GM19438 (cell line): ENCODE measurements at regions not wholly inside any gene's neighbourhood (a gene's known extent, or its start where the extent isn't known, plus 50 kb on each side); places are given as distances from the start of the nearest gene placed in this dataset.

ENCODE experiments used
- ATAC-seq: cut with Tn5 transposase; IDR thresholded peaks from one replicate; pipeline ENCODE4 v1.9.1; 2021; ENCODE audit warnings: low read depth; ENCODE audit not compliant: unreplicated experiment

DNA sequence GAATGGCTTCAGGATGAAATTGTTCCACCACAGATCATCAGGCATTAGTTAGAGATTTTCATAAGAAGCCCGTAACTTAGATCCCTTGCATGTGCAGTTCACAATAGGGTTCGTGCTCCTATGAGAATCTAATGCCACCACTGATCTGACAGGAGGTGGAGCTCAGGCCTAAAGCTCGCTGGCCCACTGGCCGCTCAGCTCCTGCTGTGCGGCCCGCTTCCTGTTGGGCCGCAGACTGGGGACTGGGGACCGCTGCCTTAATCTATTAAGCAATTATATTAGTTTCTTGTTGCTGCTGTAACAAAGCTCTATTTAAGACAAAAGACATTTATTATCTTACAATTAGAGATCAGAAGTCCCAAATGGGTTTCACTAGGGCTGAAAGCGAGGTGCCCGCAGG, 205.6 kb downstream of the LARP7 start:
- ATAC-seq: no peak

DNA sequence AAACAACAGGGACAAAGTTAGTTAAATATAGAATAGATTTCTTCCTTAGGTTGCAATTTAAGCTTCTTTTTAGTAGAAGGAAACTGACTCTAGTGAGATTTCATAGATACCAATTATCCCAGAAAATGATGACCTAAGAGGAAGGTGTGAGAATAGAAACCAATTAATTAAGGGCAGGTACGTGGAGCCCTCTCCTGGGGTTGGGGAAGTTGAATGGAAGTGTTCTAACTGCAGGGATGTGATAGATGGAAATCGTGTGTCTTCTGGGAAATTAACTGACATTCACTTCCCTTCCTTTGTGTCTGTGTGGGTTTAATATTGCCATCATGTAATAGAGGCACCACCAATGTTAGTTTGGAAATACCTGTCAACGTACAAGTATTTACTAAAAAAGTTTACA, 204.1 kb upstream of the ANK2 start:
- no peak for ATAC-seq

DNA sequence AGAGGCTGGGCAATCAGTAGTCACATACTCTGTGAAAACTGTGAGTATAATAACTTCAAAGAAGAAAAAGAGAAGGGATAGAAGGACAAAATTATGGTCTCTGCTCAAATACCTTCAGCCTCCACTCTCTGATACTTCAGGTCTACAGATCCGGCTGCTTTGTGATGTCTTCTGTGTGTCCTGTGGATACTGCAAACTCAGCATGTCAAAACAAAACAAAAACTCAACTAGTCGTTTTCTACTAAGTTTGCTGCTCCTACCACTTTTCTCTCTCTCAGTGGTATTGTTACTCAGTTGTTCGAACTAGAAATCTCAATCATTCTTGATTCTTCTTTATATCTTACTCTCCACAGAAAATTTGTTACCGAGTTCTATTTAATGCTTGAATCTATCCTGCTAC, 202.4 kb upstream of the ANK2 start:
- ATAC-seq: no peak

DNA sequence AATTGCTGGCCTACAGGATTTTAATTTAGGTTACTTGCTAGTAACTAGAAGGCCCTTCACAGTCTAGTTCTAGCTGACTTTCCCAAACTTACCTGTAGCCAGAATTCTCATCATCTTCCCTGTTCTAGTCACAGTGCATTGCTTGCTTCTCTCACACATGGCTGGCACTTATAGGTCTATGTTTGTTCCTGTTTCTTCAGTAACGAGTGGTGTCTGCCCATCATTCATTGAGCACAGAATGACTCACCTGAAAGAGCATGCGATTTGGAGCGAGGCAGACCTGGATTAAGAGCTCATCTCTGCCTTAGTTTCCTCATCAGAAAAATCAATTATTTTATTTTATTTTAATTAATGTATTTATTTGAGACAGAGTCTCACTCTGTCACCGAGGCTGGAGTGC, 201.7 kb upstream of the ANK2 start:
- no peak for ATAC-seq

DNA sequence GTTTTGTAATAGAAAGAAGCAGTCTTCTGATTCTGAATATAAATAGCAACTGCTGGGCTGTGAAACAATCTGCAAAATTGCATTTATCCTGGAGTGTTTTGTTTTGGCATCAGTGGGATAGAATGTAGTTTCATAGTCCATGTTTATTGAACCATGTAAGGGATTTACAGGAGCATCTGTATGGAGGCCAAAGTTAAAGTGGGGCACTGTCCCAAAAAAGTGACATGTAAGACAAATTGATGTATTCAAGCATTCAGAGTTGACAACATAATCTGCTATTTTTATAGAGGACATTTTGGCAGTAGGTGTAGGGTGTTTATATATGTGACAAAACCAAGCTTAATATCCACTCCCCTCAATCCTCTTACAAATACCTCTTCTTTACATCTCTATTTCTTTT, 200.5 kb upstream of the ANK2 start:
- ATAC-seq: no peak

DNA sequence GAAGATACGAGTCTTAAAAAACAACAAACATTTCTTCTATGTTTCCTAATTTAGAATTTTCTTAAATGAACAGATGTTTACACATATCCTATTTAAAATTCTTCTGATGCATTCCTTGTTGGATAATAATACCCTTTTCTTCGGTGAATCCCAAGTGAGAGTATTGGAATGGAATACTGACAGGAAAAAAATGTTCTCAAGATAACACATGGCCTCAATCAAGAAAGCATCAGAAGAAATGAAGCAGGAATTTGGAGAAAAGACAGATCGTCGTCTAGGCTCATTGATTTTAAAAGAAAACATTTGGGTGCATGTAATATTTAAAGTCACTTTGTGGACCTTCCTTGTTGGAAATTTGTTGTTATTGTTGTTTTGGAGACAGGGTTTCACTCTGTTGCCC, 196.9 kb upstream of the ANK2 start:
- no peak for ATAC-seq

DNA sequence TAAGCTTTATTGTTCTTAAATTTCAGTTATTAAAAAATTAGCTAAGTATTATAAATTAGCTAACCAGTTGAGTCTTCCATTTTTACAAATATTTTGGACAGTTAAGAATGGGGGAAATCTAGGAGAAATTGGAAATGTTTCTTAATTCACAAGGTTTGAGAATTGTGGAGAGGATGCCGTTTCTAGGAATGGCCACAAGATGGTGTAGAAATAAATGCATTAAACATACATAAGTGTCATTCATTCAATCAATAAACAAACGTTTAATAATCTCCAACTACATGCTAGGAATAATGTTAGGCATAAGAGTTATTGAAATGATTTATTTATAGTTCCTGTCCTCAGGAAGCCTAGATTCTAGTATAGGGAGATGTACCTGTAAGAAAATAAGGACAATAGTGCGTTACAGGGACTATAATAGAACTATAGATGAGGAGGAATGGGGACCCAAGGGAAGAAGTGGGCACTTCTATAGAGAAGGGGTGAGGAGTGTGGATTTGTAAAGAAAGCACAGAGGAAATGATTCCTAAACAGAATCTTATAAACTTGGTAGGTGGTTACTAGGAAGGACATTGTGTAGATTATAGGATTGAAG, 195.7 kb upstream of the ANK2 start:
- no peak for ATAC-seq

DNA sequence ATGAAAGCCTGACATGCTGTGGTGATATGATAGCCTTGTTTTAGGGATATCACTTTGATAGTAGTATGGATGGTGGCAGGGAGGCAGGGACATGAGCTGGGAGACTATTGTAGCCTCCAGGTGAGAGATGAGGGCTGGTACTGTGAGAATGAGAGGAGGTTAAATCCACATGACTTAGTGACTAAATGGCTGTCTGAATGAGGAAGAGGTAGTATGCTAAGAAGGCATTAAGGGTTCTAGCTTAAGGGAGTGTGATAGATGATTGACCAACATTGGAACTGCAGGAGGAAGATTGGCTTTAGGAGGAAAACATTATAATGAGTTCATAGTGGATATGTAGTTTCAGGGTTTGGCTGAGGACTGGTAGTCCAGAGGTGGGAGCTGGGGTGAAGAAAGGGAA, 195.0 kb upstream of the ANK2 start:
- no peak for ATAC-seq

DNA sequence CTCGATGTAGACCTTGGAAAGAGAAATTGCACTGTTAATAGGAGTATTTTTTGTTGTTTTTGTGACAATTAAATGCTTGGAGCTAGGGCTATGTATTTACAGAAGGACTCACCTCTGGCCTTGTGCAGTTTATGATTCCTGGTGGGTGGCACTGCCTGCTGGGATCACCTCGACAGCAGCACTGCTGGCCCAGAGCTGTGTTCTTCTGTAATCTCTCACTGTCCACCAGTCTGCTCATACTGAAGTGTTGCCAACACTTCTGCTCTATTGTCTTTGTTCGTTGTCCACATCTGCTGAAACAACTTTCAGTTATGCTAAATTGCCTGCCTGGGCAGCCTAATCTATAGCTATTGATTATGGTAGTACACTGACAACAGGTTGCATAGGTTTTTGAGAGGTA, 194.4 kb upstream of the ANK2 start:
- ATAC-seq: no peak

DNA sequence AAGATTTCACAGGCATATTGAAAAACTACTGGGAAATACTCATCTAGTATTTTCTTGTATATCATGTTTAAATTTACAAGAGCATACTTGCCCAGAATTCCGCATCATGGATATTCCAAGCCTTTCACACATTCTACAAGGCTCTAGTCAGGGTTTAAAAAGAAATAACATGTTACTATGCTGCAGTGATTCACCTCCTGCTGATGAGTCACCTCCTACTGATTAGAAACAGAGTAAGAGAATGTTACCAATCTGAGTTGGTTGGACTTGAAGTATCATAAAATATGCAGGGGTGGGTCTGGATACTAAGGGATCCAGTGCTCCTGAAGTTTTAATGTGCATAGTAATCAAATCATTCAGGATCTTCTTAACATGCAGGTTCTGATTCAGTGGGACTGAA, 192.0 kb upstream of the ANK2 start:
- no peak for ATAC-seq

DNA sequence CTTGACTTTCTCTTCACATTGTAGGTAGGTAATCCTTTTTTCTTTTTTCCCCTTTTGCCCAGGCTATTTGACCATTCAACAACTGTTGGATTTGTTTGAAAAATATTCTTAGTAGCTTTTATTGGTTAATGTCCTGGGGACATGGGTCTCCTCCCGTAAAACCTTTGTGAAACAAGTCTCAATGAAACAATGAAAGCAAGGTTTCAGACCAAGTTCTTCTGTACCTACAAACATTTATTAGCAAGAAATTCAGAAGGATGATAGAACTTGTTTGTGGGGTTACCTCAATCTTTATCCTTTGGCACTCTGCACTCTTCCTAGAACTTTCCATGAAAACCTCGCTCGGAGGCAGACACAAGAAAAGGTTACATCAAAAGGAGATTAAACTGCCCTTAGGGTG, 190.7 kb upstream of the ANK2 start:
- ATAC-seq: no peak

DNA sequence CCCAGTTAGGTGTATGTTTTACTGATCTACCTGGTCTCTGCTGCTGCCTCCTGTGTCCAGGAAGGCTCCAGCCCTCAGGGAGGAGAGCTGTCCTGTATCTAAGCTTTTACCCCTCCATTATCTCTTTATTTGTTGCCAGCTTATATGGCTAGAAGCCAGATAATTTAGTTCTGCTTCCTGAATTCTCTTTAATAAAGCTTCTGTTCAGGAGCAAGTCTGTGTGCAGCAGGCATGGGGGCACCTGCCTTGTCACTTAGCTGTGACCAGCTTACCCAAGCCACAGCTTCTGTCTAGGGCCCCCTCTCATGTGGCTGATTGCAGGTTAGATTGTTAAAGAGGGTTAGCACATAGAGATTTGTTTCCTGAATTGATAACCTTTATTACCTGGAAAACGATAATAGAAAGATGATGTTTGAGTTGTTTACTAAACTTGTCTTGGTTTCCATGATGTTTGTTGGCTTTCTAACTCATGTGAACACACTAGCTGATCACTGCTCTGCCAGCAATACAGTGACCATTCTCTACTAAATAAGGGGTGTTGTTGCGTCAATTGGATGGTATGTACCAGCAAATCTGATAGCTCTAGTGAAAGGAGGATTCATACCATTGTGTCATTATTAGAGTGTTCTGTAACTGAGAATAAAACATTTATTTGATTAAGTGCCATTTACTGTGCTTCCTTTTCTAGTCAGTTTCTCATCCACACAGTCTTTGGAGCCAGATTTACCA, 189.8 kb upstream of the ANK2 start:
- ATAC-seq: no peak

DNA sequence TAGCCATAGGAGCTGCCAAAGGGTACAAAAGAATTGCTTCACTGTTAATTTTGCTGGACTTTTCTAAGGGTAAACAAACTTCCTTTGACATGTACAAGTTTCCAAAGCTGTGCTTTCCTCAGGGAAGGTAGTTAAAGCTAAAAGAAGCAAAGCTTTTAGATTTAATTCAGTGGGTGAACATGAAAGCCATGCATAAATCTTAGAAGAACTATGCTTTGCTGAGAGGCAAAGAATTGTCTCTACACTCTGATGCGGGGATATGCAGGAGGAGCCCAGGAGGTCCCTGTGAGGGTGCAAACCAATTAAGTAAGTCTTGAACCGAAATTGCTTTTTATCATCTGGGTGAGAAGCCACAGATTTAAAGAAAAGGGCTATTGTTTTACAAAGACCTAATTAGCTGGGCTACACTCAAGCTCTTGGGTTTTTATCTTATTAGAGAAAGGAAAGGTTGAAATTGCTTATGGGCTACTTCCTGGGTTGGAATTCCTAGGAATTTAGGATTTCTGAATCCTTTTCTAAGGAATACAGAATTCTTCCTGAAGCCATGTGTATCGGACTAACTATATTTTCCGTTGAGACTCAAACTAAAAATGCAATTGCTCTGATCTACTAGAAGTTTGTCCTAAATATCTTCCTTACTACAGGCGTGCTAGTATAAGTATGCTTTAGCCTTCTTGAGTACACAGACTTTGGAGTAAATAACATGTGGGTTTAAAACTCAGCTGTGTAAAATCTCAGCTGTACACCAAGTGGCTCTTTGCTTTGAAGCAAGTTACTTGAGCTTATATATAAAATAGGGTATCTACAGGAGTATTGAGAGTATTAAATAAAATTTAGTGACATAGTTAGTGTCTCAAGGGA, 188.4 kb upstream of the ANK2 start:
- no peak for ATAC-seq

DNA sequence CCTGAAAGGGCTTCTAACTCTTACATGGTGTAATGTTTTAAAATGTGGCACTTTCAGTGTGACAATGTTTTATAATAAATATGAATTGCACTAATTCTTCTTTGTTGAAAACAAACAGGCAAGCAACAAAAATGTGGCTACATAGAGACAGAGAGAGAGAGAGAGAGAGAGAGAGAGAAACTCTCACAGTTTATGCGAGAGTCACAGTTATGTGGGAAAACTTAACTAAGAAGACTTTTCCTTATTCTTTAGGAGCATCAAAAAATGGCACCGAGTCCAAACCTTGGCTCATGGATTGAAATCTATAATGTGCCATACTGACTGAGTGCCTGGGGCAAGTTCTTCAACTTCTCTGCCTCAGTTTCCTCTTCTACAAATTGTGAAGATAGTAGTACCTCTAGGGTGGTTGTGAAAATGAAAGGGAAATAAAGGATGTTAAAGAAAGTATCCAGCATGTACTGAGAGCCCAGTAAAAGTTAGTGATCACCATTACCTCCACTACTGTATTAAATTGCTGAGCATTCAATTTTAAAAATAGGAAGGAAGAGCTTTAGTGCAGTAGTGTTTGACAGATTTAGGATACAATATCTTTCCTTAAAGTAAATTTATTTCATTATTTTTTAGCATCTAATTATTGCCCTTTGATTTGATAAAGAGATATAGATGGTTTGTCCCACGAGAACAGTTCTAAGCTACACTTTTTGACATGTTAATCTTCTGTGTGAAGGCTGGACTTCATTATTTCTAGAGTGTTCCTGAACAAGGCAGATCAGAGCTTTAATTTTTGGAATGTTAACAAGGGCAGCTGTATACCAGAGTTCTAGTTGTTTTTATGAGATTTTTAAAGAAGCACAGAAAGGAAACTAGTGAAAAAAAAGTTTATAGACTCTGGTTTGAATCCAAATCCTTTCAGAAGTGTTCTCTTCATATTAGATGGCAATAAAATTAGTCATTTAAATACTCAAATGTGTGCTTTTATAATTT, 187.5 kb upstream of the ANK2 start:
- ATAC-seq: no peak

DNA sequence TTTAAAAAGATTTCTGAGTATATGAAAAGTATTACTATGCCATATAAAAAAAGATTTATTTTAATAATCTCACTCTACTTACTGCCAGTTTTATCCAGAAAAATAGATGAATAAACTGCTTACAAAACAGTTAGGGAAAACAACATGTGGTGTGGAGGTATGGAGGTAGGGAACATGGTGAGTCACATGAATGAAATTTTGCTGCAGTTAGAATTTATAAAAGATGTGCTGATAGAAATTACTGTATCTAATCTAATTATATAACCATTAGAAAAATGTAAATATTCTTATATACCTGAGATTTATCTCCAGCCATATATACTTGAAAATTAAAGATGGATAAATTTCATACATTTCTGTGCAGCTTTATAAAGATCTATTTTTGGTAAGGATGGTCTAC, 184.0 kb upstream of the ANK2 start:
- no peak for ATAC-seq

DNA sequence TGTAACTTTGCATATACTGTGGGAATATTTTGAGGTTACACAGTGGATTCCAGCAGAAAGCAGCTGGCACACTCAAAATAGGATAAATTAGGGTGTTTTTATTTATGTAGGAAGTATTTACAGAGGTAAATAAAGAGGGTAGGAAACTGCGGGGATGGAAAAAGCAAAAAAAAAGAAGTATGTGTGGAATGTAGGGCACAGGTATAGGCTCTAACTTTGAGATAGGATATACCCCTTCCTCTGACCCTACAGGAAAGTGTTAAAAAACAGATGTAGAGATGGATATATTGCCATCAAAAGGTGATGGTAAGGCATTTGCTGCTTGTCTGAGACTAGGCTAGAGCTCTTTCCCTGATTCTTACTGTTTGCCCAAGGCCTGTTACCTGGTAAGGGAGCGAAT, 173.1 kb upstream of the ANK2 start:
- no peak for ATAC-seq

DNA sequence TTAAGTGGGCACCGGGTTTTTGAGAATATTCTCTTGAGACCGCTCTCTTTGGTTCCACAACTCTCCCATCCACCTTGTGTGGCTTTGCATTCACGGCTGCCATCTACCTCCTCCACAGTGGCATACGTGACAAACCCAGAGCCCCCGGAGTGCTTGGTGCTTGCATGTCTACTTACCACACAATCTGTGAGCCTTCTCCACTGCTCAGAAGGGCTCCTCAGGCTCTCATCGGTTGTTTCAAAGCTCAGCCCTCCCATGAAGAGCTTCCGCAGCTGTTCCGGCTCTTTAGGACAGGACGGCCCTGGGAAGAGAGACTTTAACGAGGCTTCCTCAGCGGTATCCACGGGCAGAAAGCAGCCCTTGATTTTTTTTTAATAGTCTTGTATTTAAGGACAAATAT, 167.6 kb upstream of the ANK2 start:
- ATAC-seq: no peak

DNA sequence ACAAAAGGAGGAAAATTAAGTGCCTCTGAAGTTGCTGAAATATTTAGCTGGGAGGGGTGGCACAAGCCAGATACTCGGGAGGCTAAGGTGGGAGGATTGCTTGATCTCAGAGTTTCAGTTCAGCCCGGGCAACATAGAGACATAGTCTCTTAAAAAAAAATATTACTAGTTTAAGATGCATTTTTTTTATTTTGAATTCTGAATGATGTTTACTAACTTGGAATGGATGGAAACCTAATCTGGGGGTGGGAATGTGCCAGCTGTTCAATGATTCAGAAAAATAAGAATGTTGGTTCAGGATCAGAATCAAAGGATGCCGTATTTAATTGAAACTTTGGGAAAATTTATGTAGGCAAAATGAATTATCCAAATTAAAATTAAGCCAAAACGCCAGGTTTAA, 167.2 kb upstream of the ANK2 start:
- no peak for ATAC-seq

DNA sequence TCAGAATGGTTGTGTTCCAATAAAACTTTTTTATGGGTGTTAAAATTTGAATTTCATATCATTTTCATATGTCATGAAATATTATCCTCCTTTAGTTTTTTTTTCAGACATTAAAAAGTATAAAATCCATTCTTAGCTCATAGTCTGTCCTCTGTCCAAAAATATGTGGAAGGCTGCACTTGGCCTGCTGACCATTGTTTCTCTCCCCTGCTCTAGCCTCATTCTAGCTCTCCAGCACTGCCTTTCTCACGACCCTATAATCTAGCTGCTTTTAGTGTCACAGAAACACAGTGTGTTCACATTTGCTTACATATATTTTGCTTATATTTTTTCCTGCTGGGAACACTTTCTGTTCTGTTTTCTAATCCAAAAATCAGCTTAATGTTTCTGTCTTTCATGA, 165.0 kb upstream of the ANK2 start:
- ATAC-seq: no peak

DNA sequence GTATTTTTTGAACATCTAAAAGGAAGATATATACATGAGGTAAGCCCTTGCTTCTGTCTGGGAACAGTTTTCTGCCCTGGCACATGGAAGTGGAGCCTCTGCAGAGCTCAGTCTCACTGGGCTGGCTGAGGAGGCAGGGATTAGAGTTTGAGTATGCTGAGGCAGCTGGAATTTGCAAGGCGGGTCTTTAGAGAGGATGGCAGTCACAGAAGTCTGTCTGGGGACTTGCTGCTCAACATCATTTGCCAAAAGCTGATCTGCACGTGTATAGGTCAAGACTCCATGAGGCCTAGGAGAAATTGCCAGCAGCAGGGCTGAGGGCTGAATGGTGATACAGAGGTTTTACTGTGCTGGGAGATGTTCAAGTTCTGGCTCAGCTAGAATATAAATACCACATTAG, 163.6 kb upstream of the ANK2 start:
- no peak for ATAC-seq

DNA sequence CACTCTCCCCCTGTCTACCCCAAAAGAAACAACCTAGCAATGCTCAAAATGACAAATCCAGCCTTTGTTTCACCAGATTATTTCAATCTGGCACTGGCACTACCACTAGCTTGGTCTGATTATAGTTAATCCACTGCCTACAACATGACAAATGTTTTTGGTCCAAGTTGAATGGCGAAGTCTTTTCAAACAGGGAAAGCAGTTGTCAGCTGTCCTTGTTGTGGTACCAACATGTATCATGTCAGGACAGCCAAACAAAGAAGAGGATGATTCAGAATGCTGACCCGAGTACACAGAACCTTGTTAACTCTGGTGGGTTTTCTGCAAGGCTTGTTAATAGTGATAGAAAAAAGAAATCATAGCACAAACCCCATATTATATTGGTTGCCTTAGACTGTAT, 160.8 kb upstream of the ANK2 start:
- no peak for ATAC-seq
